IPS DF 4.7 (cell line): ENCODE measurements at regions not wholly inside any gene's neighbourhood (a gene's known extent, or its start where the extent isn't known, plus 50 kb on each side); places are given as distances from the start of the nearest gene placed in this dataset.
"Not testable (repeated sequence)": the region's sequence is repeated elsewhere in the genome, so short reads cannot be mapped to it uniquely, and the experiment has no call there.

Experiments
- DNase-seq: peaks from one replicate; pipeline ENCODE4 v3.0.0-alpha.2; 2013; ENCODE audit warnings: low spot score; ENCODE audit errors: extremely low read depth

- DNase-seq: no peak
These were observed 147.8 kb downstream of the SEM1 start for GRCh38 chr7:96561892-96562291.

GRCh38 chr7:96558530-96558929, 151.1 kb downstream of the SEM1 start:
- no peak for DNase-seq

- DNase-seq: no peak
These were observed 151.6 kb downstream of the SEM1 start for GRCh38 chr7:96558093-96558492.

- DNase-seq: not testable (repeated sequence)
These were observed 152.0 kb downstream of the SEM1 start for GRCh38 chr7:96557598-96557997.

- DNase-seq: no peak
These were observed 161.0 kb downstream of the SEM1 start for GRCh38 chr7:96548664-96549063.

- DNase-seq: no peak
These were observed 162.3 kb downstream of the SEM1 start for GRCh38 chr7:96547371-96547811.

- DNase-seq: no peak
These were observed 163.2 kb downstream of the SEM1 start for GRCh38 chr7:96546426-96546825.

- no peak for DNase-seq
These were observed 170.2 kb downstream of the SEM1 start for GRCh38 chr7:96539471-96539870.

- DNase-seq: no peak
These were observed 171.0 kb downstream of the SEM1 start for GRCh38 chr7:96538632-96539031.

- DNase-seq: no peak
These were observed 175.4 kb downstream of the SEM1 start for GRCh38 chr7:96534221-96534620.

- DNase-seq: no peak
These were observed 177.2 kb downstream of the SEM1 start for GRCh38 chr7:96532428-96532935.

- DNase-seq: no peak
These were observed 178.3 kb downstream of the SEM1 start for GRCh38 chr7:96531331-96531730.

- DNase-seq: no peak
These were observed 178.9 kb downstream of the SEM1 start for GRCh38 chr7:96530786-96531185.

- DNase-seq: no peak
These were observed 182.4 kb downstream of the SEM1 start for GRCh38 chr7:96527133-96527827.

GRCh38 chr7:96526496-96526895, 183.2 kb downstream of the SEM1 start:
- no peak for DNase-seq

- no peak for DNase-seq
These were observed 188.4 kb downstream of the SEM1 start for GRCh38 chr7:96521068-96521894.

- no peak for DNase-seq
These were observed 186.5 kb upstream of the SLC25A13 start for GRCh38 chr7:96508371-96508770.

GRCh38 chr7:96503597-96503996, 181.7 kb upstream of the SLC25A13 start:
- DNase-seq: no peak

- DNase-seq: no peak
These were observed 179.4 kb upstream of the SLC25A13 start for GRCh38 chr7:96501318-96501717.

GRCh38 chr7:96499532-96499931, 177.6 kb upstream of the SLC25A13 start:
- DNase-seq: no peak

- DNase-seq: no peak
These were observed 175.7 kb upstream of the SLC25A13 start for GRCh38 chr7:96497567-96497966.

- DNase-seq: no peak
These were observed 173.9 kb upstream of the SLC25A13 start for GRCh38 chr7:96495751-96496216.
